Stimulated activated naive CD8-positive, alpha-beta T cell treated with anti-CD3 and anti-CD28 coated beads, Interleukin-15, Interleukin-2, amounts not matched to agents 100 ng/mL and 50 ng/mL, for 24 hours (primary cell): ENCODE measurements at regions not wholly inside any gene's neighbourhood (a gene's known extent, or its start where the extent isn't known, plus 50 kb on each side); places are given as distances from the start of the nearest gene placed in this dataset.
"Not testable (repeated sequence)": the region's sequence is repeated elsewhere in the genome, so short reads cannot be mapped to it uniquely, and the experiment has no call there.

Source experiments
- H3K27ac Mint-ChIP-seq: one replicate; pipeline ENCODE4 v1.8.0; 2021; ENCODE audit warnings: mild to moderate bottlenecking, mixed read lengths
- H3K27me3 Mint-ChIP-seq: one replicate; pipeline ENCODE4 v1.8.0; 2021; ENCODE audit warnings: mixed read lengths
- H3K36me3 Mint-ChIP-seq: one replicate; pipeline ENCODE4 v1.8.0; 2021; ENCODE audit warnings: low read depth, mixed read lengths
- H3K4me1 Mint-ChIP-seq: one replicate; pipeline ENCODE4 v1.8.0; 2021; ENCODE audit warnings: low read depth, mixed read lengths
- H3K4me3 Mint-ChIP-seq: one replicate; pipeline ENCODE4 v1.8.0; 2021; ENCODE audit warnings: mild to moderate bottlenecking, mixed read lengths
- H3K9me3 Mint-ChIP-seq: one replicate; pipeline ENCODE4 v1.8.0; 2021; ENCODE audit warnings: mixed read lengths

- H3K4me3 Mint-ChIP-seq = no peak overlapping the region
- no peaks in the 10 kb centered on the region for H3K9me3 Mint-ChIP-seq
- no peak overlapping the region for H3K27ac Mint-ChIP-seq
- no peaks in the 10 kb centered on the region for H3K27me3 Mint-ChIP-seq
- no peaks in the 10 kb centered on the region for H3K4me1 Mint-ChIP-seq
- no peaks in the 10 kb centered on the region for H3K36me3 Mint-ChIP-seq
Observed at GRCh38 chr18:78792094-78792493, 187.5 kb upstream of the SALL3 start.

GRCh38 chr18:78792736-78793135, 186.9 kb upstream of the SALL3 start:
- Mint-ChIP-seq H3K9me3 (no peaks in the 10 kb centered on the region), H3K4me1 (no peaks in the 10 kb centered on the region), H3K27me3 (no peaks in the 10 kb centered on the region), H3K27ac (no peak overlapping the region), H3K36me3 (no peaks in the 10 kb centered on the region), H3K4me3 (no peak overlapping the region)

DNA sequence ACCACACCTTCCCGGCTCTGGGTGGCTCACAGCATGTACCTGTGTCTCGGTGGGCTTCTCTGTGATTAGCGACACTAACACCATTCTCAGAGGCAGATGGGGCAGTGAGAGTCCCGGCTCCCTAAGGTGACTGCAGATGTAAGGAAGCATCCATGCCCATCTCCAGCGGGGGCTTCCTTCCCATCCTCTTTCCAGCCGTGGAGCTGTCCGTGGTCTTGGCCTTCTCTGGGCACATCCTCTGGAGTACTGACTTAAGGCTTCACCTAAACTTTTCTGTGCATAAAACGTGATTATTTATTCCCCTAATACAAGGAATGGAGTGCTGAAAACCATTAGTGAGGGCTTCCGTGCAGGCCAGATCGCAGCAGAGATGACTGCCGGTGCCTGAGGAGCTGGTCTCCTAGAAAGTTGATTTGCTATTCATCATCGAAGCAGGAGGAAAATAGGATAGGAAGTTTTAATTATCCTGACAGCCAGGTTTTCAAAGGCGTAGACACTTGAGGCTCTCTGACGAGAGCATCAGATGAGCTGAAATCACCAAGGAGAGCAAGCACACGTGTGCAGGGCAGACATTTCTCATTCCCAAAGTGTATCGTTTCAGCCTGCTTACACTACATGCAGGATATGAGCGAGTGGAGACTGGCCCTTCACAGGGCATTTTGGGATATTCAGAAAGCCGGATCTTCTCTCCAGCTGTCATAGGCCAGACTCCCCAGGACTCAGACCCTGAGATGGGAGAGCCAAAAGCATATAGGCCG, 186.1 kb upstream of the SALL3 start:
- H3K4me3 Mint-ChIP-seq = no peak overlapping the region
- no peak overlapping the region for H3K27ac Mint-ChIP-seq
- H3K36me3 Mint-ChIP-seq = no peaks in the 10 kb centered on the region
- no peaks in the 10 kb centered on the region for H3K9me3 Mint-ChIP-seq
- no peaks in the 10 kb centered on the region for H3K27me3 Mint-ChIP-seq
- no peaks in the 10 kb centered on the region for H3K4me1 Mint-ChIP-seq

DNA sequence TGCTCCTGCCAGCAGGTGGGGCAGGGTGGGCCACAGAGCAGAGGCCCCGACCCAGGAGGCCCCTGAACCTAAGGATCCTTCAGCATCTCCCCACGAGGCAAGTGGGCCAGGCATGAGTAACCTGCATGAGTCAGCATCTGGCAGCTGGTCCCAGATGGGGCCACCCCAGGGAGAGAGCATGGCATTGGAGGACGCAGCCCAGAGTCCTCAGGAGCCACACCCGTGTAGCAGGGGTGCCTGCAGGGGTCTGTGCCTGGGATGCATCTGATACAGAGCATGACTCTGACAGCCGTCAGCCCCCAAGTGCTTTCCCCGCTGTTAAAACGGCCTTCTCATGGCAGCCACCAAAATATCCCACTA, 185.6 kb upstream of the SALL3 start:
- Mint-ChIP-seq H3K4me3 (no peak overlapping the region), H3K4me1 (no peaks in the 10 kb centered on the region), H3K27me3 (no peaks in the 10 kb centered on the region), H3K27ac (no peak overlapping the region), H3K36me3 (no peaks in the 10 kb centered on the region), H3K9me3 (no peaks in the 10 kb centered on the region)

- no peaks in the 10 kb centered on the region for H3K4me1 Mint-ChIP-seq
- no peak overlapping the region for H3K27ac Mint-ChIP-seq
- no peak overlapping the region for H3K4me3 Mint-ChIP-seq
- no peaks in the 10 kb centered on the region for H3K36me3 Mint-ChIP-seq
- no peaks in the 10 kb centered on the region for H3K27me3 Mint-ChIP-seq
- H3K9me3 Mint-ChIP-seq = no peaks in the 10 kb centered on the region
Observed at GRCh38 chr18:78796693-78797455, 182.7 kb upstream of the SALL3 start.

DNA sequence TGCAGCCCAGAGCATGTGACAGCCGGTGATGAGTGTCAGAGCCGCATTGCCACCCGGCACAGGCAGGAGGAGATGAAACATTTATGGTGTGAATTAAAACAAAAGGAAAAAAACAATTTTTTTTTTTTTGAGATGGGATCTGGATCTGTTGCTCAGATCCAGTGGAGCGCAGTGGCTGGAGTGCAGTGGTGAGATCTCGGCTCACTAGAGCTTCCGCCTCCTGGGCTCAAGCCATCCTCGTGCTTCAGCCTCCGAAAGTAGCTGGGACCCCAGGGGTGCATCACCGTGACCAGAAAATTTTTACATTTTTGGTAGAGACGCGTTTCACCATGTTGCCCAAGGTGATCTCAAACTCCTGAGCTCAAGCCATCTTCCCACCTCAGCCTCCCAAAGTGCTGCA, 182.1 kb upstream of the SALL3 start:
- Mint-ChIP-seq H3K4me1 (no peaks in the 10 kb centered on the region), H3K36me3 (no peaks in the 10 kb centered on the region), H3K4me3 (no peak overlapping the region), H3K27ac (no peak overlapping the region), H3K27me3 (no peaks in the 10 kb centered on the region), H3K9me3 (no peaks in the 10 kb centered on the region)

DNA sequence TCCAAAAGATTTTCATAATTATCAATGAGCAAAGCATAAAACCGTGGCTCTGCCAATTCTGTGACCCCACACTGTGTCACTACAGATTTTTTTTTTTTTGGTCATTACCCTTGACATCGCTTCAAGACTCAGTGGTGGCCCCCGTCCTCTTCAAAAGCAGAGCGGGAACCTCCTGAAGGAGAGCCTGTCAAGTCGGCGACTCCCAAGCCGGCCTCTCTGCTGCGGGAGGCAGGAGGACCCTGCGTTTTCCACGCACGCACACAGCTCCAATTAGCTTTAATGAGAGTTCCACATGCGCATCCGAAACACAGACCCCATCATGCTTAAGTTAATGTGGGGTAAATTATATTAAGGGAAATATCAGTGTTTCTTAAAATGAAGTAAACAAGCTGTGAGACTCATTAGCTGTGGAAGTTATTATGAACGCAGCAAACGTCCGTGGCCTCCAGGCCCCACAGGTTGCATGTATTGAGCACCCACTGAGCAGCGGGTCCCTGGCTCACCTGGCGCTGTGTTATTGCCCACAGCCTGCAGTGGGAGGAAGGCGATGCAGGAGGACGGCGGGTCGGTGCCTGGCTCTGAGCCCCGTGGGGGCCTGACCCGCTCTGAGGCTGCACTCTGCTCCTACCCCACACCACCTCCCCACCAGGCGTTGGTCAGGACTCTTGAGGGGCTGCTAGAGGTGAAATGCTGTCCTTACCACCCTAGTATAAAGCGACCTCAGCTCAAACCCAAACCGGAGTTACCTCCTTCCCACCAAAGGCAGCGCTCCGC, 181.0 kb upstream of the SALL3 start:
- Mint-ChIP-seq H3K27ac (no peak overlapping the region), H3K36me3 (no peaks in the 10 kb centered on the region), H3K4me1 (no peaks in the 10 kb centered on the region), H3K27me3 (no peaks in the 10 kb centered on the region), H3K9me3 (no peaks in the 10 kb centered on the region), H3K4me3 (no peak overlapping the region)

- Mint-ChIP-seq H3K36me3 (no peaks in the 10 kb centered on the region), H3K27me3 (no peaks in the 10 kb centered on the region), H3K4me3 (no peak overlapping the region), H3K4me1 (no peaks in the 10 kb centered on the region), H3K27ac (no peak overlapping the region), H3K9me3 (no peaks in the 10 kb centered on the region)
Observed at GRCh38 chr18:78799382-78800089, 180.1 kb upstream of the SALL3 start.

DNA sequence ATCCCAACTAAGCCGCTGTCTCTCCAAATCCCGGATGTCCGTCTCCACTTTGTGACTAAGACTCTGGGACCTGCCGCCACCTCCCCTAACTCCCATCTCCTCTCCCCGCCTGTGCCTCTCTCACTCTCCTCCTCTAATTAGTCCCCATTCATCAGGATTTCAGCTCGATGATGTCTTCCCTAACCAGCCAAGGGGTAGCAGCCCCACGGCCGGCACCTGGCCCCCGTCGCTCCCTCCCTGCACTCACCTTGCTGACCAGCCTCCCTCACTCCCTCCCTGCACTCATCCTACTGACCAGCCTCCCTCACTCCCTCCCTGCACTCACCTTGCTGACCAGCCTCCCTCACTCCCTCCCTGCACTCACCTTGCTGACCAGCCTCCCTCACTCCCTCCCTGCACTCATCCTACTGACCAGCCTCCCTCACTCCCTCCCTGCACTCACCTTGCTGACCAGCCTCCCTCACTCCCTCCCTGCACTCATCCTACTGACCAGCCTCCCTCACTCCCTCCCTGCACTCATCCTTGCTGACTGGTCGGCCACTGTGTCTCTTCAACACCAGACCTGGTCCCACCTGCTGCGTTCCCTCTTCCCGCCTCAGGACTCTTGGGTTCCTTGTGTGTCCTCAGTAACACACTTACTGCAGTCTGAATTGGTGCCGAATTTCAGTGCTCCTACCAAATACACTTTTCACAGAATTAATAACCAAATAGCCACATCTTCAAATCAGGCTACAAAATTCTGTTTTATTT, 179.3 kb upstream of the SALL3 start:
- H3K36me3 Mint-ChIP-seq, H3K4me3 Mint-ChIP-seq, H3K4me1 Mint-ChIP-seq, H3K9me3 Mint-ChIP-seq, H3K27ac Mint-ChIP-seq, H3K27me3 Mint-ChIP-seq: not testable (repeated sequence)

GRCh38 chr18:78801011-78801410, 178.6 kb upstream of the SALL3 start:
- H3K27ac Mint-ChIP-seq = no peak overlapping the region
- no peaks in the 10 kb centered on the region for H3K36me3 Mint-ChIP-seq
- peaks cover 3% of the 10 kb centered on the region for H3K27me3 Mint-ChIP-seq
- H3K4me3 Mint-ChIP-seq = no peak overlapping the region
- no peaks in the 10 kb centered on the region for H3K9me3 Mint-ChIP-seq
- H3K4me1 Mint-ChIP-seq = no peaks in the 10 kb centered on the region

DNA sequence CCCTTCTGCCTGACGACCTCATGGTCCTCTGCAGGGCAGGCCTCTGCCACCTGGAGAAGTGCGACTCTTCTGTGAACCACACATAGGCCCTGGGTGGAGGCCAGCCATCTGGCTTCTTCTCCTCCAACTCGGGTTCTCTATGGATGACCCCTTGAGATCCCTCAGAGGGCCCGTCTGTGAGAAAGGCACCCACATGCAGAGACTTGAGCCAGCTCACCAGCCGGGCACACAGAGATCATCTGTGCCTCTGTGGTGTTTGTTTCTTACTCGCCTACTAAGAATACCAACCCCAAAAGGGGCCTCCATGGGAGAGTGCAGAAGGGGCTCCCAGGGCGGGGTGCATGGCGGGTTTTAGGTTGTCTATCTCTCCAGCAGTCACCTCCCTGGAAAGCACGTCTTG, 176.5 kb upstream of the SALL3 start:
- Mint-ChIP-seq H3K4me1 (no peaks in the 10 kb centered on the region), H3K9me3 (no peaks in the 10 kb centered on the region), H3K27ac (no peak overlapping the region), H3K27me3 (peaks cover 3% of the 10 kb centered on the region), H3K36me3 (no peaks in the 10 kb centered on the region), H3K4me3 (no peak overlapping the region)

DNA sequence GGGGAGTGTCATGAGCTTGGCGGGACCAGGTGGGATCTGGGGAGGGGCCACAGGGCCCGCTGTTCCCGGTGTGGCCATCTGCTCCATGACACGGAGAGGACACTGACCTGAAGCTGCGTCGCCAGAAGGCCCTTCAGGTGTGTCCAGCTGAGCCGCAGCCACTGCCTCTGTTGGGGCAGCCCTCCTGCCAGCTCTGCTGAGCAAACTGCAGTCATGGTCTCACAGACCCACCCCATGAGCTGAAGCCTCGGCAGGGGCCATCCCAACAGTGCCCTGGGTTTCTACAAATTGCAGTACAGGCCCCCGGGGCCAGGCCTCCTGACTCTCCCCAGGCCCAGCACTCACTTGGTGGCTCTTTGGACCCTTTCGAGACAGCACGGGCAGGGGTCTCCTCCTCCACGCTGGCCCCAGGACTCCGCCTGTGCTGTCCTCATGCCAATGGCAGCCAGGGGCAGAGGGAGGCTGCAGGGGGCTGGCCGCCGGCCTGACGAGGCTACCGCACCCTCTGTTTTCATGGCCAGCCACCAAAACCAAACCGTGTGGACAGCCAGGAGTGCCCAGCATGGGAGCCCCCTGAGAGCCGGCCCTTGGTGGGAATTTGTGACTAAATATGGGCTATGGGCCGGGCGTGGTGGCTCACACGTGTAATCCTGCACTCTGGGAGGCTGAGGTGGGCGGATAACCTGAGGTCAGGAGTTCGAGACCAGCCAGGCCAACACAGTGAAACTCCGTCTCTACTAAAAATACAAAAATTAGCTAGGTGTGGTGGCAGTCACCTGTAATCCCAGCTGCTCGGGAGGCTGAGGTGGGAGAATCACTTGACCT, 175.2 kb upstream of the SALL3 start:
- Mint-ChIP-seq H3K27me3 (peaks cover 3% of the 10 kb centered on the region), H3K27ac (no peak overlapping the region), H3K4me1 (no peaks in the 10 kb centered on the region), H3K9me3 (no peaks in the 10 kb centered on the region), H3K36me3 (no peaks in the 10 kb centered on the region), H3K4me3 (no peak overlapping the region)

DNA sequence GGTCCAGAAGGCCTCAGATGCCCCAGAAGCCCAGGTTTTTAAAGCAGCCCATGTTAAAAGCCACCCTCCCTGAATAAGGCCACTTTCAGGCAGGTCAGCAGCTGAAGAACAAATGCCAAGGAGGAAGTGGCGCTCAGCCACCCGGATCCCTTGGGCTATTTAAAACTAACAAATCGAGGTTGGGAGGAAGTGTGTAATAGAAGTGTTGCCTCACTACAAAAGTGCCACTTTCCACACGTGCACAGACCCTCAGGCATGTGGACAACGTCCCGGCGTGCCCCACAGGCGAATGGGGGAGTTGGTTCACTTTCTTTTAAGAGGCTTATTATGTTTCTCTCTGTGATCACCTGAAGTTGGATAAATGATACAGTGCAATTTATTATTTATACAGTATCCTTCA, 173.8 kb upstream of the SALL3 start:
- Mint-ChIP-seq H3K27me3 (peaks cover 3% of the 10 kb centered on the region), H3K4me1 (no peaks in the 10 kb centered on the region), H3K27ac (no peak overlapping the region), H3K4me3 (no peak overlapping the region), H3K9me3 (peaks cover 4% of the 10 kb centered on the region), H3K36me3 (no peaks in the 10 kb centered on the region)

DNA sequence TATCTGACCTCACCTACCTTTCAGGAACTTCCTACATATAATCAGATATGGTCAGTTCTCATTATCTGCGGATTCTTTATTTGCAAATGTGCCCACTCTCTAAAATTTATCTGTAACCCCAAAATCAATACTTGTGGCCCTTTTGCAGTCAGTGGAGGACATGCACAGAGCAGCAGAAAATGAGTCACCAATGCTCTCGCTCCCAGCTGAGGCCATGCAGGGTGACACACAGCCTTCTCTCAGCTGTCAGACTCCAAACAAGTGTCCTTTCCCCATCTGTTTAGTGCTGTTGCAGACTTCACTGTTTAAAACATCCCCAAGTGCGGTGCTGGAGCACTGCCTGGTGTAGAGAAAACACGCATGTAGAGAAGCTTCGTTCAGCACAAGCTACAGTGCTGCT, 171.9 kb upstream of the SALL3 start:
- Mint-ChIP-seq H3K4me3 (no peak overlapping the region), H3K9me3 (peaks cover 4% of the 10 kb centered on the region), H3K27me3 (peaks cover 3% of the 10 kb centered on the region), H3K4me1 (no peaks in the 10 kb centered on the region), H3K27ac (no peak overlapping the region), H3K36me3 (no peaks in the 10 kb centered on the region)
